Adrenal gland (tissue), 9 donors: ENCODE measurements at regions not wholly inside any gene's neighbourhood (a gene's known extent, or its start where the extent isn't known, plus 50 kb on each side); places are given as distances from the start of the nearest gene placed in this dataset.

Experiments used
- DNase-seq, 7 donors: peaks; one replicate each; pipeline ENCODE4 v3.0.0-alpha.2; 2019 to 2020
- H3K27ac ChIP-seq, 5 donors: fragments of 200-600 bp; sonication (generic) in 4 of 5; 1 replicate in 3 of 5; 2 replicates in 2 of 5; pipeline versions ENCODE4 v1.5.1 to v1.8.0; 2016 to 2020; ENCODE audit warnings: mild to moderate bottlenecking in 1 of 5
- H3K27me3 ChIP-seq: fragments of 200-600 bp; 2 replicates; pipeline ENCODE4 v1.8.0; 2021
- H3K36me3 ChIP-seq, 2 donors: fragments of 200-600 bp; replicated peaks in 1 of 2; 1 replicate in 1 of 2; 2 replicates in 1 of 2; pipeline versions ENCODE4 v1.5.1 to v1.8.0; 2018 to 2022
- H3K4me1 ChIP-seq, 2 donors: fragments of 200-600 bp; replicated peaks in 1 of 2; 1 replicate in 1 of 2; 2 replicates in 1 of 2; pipeline versions ENCODE4 v1.5.1 to v1.8.0; 2018 to 2021
- H3K4me3 ChIP-seq, 4 donors: fragments of 200-600 bp; sonication (generic) in 3 of 4; one replicate each; pipeline ENCODE4 v1.5.1; 2016 to 2018
- H3K9me3 ChIP-seq, 3 donors: fragments of 200-600 bp; sonication (generic) in 1 of 3; replicated peaks in 1 of 3; 1 replicate in 2 of 3; 2 replicates in 1 of 3; pipeline versions ENCODE4 v1.5.1 to v1.8.0; 2016 to 2021
- POLR2A ChIP-seq, 2 donors: fragments of 450-650 bp; IDR thresholded peaks; one replicate each; pipeline ENCODE4 v1.6.1; 2017; ENCODE audit warnings: antibody characterized with exemption in 2 of 2, mild to moderate bottlenecking in 2 of 2, moderate library complexity in 1 of 2
- whole genome bisulfite sequencing, 4 donors: extraction: QIAGEN DNeasy Blood & Tissue Kit in 2 of 4; methylation state at CpG; one replicate each; pipeline versions ENCODE4 v1.1.5 to v1.1.7; 2013 to 2017; 5-methylcytosine and 5-hydroxymethylcytosine counted together
- intact Hi-C, 2 donors: fragments of 100-400 bp; cut with DNase I; formaldehyde crosslinking; loops; one replicate each; pipeline versions ENCODE4 v1.14.1 to v1.15.0; 2022 to 2023
- TF ChIP-seq, protein P1 (sequence below), 6 experiments: fragments of 450-650 bp in 4 of 6; fragments of 200-600 bp in 2 of 6; sonication (generic) in 1 of 6; IDR thresholded peaks; 1 replicate in 5 of 6; 2 replicates in 1 of 6; pipeline versions ENCODE4 v1.5.1 to v1.8.0; 2016 to 2021; ENCODE audit warnings: antibody characterized with exemption in 6 of 6, mild to moderate bottlenecking in 2 of 6, moderate library complexity in 1 of 6
- donor health status: healthy with polysubstance abuse.
- donor health status: Bipolar disorder and iron deficiency.
- donor health status: DM: yes; HTN: yes; CAD: no.
- donor health status: DM: no; HTN: no; CAD: no.
- donor health status: DM: no; HTN: no; CAD: no.

DNA sequence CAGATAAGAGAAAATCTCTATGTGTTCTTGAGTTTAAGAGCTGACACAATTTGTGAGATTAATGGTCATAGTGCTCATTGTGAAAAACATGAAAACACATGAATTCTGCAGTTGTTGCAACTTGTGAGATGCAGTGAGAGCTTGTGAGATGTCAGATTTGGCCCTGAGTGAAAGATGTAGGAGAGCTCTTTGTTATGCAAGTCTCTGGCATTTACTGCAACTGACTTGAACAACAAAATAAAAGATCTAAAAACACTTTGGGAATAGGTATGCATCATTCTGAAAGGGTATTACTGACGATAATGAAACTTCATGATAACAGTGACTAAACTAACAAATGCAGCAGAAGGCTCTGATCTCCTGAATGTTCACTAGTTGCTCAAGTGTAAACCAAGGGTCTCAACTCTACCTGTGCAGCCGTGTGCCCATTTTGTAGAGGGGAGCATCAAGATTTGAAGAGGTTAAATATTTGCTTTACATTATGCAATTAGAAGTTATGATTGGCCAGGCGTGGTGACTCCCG lies 50.8 kb upstream of the SMIM36 start:
- no peak overlapping the region for H3K4me3 ChIP-seq
- no peak for DNase-seq
- H3K27me3 ChIP-seq = no peaks in the 10 kb centered on the region
- no peaks in the 10 kb centered on the region for H3K36me3 ChIP-seq
- H3K4me1 ChIP-seq = peaks cover 0 to 7% of the 10 kb centered on the region in 2 donors
- TF ChIP-seq, protein P1, sequence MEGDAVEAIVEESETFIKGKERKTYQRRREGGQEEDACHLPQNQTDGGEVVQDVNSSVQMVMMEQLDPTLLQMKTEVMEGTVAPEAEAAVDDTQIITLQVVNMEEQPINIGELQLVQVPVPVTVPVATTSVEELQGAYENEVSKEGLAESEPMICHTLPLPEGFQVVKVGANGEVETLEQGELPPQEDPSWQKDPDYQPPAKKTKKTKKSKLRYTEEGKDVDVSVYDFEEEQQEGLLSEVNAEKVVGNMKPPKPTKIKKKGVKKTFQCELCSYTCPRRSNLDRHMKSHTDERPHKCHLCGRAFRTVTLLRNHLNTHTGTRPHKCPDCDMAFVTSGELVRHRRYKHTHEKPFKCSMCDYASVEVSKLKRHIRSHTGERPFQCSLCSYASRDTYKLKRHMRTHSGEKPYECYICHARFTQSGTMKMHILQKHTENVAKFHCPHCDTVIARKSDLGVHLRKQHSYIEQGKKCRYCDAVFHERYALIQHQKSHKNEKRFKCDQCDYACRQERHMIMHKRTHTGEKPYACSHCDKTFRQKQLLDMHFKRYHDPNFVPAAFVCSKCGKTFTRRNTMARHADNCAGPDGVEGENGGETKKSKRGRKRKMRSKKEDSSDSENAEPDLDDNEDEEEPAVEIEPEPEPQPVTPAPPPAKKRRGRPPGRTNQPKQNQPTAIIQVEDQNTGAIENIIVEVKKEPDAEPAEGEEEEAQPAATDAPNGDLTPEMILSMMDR (IDR thresholded peaks at IDR 0.05) = no peak
- no peak for TF ChIP-seq POLR2A (IDR thresholded peaks at IDR 0.05)
- intact Hi-C loops = no loop called here
- no peaks in the 10 kb centered on the region for H3K9me3 ChIP-seq
- no peak overlapping the region for H3K27ac ChIP-seq
- 67 to 85% (median 81%) methylated on average over 4 of the region's 4 CpGs for WGBS, 4 donors

- no peaks in the 10 kb centered on the region for H3K9me3 ChIP-seq
- DNase-seq = no peak
- WGBS, 4 donors = 91 to 94% (median 92%) methylated on average over 24 to 26 of the region's 26 CpGs
- no peak overlapping the region for H3K4me3 ChIP-seq
- H3K27me3 ChIP-seq = no peaks in the 10 kb centered on the region
- TF ChIP-seq, protein P1 (IDR thresholded peaks at IDR 0.05) = no peak
- H3K27ac ChIP-seq = no peak overlapping the region
- H3K4me1 ChIP-seq = peaks cover 0 to 5% of the 10 kb centered on the region in 2 donors
- no peaks in the 10 kb centered on the region for H3K36me3 ChIP-seq
- intact Hi-C loops = no loop called here
Measured at GRCh38 chr17:55561316-55561972, 50.2 kb upstream of the SMIM36 start.
